GM23338 (cell line): ENCODE measurements at regions not wholly inside any gene's neighbourhood (a gene's known extent, or its start where the extent isn't known, plus 50 kb on each side); places are given as distances from the start of the nearest gene placed in this dataset.

Experiments
- EZH2 ChIP-seq: fragments of 200-600 bp; sonication (generic); IDR thresholded peaks from one replicate; pipeline ENCODE4 v1.8.0; 2017; ENCODE audit warnings: antibody characterized with exemption, mild to moderate bottlenecking, low read depth; ENCODE audit not compliant: unreplicated experiment
- POLR2AphosphoS5 ChIP-seq: IDR thresholded peaks from 2 replicates; pipeline ENCODE4 v1.6.1; 2016; ENCODE audit warnings: antibody characterized with exemption, low read depth
- TF ChIP-seq, protein P1 (sequence below), 2 experiments: fragments of 200-600 bp in 1 of 2; sonication (generic) in 1 of 2; conservative IDR thresholded peaks; 2 replicates each; pipeline versions ENCODE4 v1.5.1 to v1.6.1; 2016 to 2017; ENCODE audit warnings: antibody characterized with exemption in 2 of 2, low read depth in 2 of 2, mild to moderate bottlenecking in 2 of 2, moderate library complexity in 1 of 2

DNA sequence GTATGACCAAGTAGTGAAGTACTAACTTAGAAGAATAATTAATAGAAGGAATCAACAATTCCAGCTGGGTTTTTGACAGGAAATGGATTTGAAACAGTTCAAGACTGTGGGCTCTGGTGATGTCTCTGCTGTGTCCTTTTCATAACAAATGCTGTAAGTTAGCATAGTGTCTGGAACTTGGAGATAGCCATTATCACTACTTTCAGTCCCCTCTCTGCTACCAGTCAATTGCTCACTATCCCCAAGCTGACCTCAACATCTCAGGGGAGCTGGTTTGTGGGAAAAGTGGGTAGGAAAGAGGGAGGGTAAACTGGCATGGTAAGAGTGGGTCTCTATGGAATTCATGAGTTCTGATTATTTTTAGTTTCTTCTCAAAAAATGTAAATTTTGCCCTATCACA lies 231.4 kb upstream of the MID1 start:
- TF ChIP-seq, protein P1, sequence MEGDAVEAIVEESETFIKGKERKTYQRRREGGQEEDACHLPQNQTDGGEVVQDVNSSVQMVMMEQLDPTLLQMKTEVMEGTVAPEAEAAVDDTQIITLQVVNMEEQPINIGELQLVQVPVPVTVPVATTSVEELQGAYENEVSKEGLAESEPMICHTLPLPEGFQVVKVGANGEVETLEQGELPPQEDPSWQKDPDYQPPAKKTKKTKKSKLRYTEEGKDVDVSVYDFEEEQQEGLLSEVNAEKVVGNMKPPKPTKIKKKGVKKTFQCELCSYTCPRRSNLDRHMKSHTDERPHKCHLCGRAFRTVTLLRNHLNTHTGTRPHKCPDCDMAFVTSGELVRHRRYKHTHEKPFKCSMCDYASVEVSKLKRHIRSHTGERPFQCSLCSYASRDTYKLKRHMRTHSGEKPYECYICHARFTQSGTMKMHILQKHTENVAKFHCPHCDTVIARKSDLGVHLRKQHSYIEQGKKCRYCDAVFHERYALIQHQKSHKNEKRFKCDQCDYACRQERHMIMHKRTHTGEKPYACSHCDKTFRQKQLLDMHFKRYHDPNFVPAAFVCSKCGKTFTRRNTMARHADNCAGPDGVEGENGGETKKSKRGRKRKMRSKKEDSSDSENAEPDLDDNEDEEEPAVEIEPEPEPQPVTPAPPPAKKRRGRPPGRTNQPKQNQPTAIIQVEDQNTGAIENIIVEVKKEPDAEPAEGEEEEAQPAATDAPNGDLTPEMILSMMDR (conservative IDR thresholded peaks at IDR 0.05; ENCODE audit: low read depth in 2 of 2), result no peak
- TF ChIP-seq POLR2AphosphoS5 (no peak), EZH2 (no peak)
